OCI-M2 (cell line): ENCODE measurements at regions not wholly inside any gene's neighbourhood (a gene's known extent, or its start where the extent isn't known, plus 50 kb on each side); places are given as distances from the start of the nearest gene placed in this dataset.

Experiments used
- DNase-seq: peaks from one replicate; lab custom pipeline; 2025; ENCODE audit not compliant: unreplicated experiment; lab: John Stamatoyannopoulos, UW

- DNase-seq: no peak
Observed at GRCh38 chr17:79141578-79142355, 67.1 kb downstream of the ENGASE start.

GRCh38 chr17:79138826-79139225 lies 64.2 kb downstream of the ENGASE start:
- no peak for DNase-seq

- DNase-seq: no peak
Observed at GRCh38 chr17:79137789-79138165, 63.2 kb downstream of the ENGASE start.

GRCh38 chr17:79137015-79137788 lies 62.6 kb downstream of the ENGASE start:
- no peak for DNase-seq

GRCh38 chr17:79136596-79136995 lies 62.0 kb downstream of the ENGASE start:
- no peak for DNase-seq
